Iris pigment epithelial cell (primary cell): ENCODE measurements at regions not wholly inside any gene's neighbourhood (a gene's known extent, or its start where the extent isn't known, plus 50 kb on each side); places are given as distances from the start of the nearest gene placed in this dataset.
A peak's percentile ranks its signal among the peaks of the same experiment; 100 is the strongest.
"Not testable (repeated sequence)": the region's sequence is repeated elsewhere in the genome, so short reads cannot be mapped to it uniquely, and the experiment has no call there.

Experiments
- DNase-seq: peaks from one replicate; pipeline ENCODE4 v3.0.0-alpha.2; 2011; ENCODE audit warnings: low read depth

DNA sequence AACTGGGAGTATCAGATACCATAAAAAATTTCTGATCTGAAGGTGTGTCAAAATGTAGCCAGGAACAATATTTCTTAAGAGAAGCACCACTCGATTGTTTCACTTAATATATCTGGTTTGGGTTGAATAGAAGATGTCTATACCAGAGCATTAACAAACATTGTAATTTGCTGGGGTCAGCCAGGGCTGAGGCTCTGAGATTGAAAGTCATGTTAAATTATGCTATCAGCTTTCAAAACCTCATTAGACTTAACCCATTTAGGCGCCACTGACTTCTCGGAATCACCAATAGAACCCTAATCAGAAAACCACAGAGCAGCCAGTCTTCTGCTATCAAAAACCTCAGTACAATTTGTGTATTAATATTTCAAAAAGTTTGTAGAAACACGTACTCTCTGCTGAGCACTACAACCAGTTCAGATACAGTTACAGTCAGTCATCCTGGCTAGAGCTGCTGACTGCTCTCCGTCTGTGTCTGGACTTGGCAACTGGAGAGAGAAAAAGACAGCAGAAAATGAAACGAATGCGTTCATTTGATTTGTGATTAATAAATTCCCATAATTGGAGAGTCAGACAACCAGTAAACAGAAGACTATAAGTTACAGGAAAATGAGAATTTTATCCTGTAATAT, 848.6 kb upstream of the PABPC4L start:
- DNase-seq: peak; percentile 1

DNA sequence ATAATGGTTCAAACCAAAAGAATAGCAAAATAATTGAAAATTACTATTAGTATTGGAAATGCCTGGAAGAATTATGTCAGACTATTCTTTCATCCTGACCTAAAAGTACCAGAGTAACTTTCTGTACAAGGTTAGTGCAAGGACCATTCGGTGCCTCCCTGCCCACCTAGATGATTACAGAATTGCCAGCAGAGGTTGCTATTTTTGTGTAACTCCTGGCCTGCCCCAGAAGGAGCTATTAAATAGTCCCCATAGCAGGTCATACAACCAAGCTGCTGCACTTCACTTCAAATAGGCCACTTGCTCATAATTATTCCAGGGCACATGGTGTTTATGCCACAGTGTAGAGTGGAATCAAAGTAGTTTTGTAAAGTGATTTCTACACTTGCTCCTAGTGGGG, 831.1 kb upstream of the PABPC4L start:
- DNase-seq: no peak

DNA sequence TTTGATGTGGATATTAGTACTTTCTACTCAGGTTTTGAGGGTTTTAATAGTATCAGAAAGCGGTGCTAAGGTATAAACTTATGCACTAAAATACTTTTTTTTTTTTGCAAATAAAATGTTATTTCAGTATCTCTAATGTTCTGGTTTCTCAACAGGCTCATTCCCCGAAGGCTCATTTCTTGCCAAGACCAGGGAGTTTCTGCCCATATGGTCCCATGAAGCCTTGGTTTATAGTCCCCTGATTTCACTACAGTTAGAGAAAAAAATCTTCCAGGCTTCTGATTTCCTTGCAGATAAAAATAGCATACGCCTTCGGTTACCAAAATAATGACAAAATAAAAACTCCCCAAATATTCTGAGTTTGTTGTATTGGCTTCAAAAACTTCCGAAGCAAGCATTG, 814.2 kb upstream of the PABPC4L start:
- DNase-seq: no peak

DNA sequence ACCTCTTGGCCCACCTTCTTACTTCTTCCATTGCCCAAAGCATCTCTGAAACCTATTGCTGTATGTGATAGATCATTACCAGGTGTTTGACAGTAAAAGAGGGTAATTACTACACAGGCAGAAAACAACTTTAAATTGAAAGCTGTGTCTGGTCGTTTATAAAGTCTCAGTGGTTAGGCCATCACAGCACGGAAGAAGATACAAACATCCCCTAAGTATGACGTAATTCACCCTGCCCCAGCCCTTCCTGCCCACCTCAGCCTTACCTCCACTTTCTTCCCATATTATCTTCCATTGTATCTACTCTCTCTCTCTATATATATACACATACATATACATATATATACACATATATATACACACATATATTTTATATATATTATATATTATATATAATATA, 805.8 kb upstream of the PABPC4L start:
- DNase-seq: no peak

DNA sequence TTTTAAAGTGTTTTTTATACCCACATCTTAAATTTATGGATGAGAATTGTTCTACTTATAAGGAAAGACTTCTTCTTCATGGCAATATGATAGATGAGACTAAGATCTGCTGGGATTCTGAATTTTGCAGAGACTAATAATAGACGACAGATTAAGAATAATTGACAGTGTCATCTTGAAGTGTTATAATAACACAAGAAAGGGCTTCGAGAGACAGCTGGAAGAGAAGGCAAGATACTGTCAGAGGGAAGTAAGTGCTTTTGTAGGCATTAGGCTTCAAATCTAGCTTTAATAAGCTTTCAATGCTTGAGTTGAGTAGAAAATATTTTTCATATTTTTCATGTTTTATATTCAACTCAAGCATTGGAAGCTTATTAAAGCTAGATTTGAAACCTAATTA, 797.6 kb upstream of the PABPC4L start:
- no peak for DNase-seq

DNA sequence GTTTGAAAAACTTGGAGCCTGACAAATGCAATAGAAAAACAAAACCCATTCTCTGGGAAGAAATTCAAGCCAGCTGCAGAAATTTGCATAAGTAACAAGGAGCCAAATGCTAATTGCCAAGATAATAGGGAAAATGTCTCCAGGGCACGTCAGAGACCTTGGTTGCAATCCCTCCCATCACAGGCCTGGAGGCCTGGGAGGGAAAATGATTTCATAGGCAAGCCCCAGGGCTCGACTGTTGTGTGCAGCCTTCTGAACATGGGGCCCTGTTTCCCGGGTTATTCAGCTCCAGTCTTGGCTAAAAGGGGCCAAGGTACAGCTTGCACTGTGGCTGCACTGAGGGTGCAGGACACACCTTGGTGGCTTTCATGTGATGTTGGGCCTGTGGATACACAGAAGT, 760.4 kb upstream of the PABPC4L start:
- no peak for DNase-seq

DNA sequence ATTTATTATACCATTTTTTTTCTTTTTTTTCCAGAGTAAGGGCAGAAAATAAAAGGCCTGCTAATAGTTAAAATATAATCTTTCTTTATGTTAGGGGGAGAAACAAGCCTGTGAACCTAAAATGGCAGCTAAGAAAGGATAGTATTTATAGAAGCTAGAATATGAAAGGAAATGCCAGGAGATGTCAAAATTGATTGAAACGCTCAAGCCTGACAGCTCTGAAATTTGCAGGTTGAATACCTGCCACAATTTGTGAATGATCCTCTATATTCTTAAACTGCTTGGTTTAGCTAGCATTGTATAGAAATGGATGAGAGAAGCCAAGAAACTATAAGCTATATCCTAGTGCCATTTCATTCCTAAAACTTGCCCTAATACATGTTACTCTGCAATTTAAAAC, 757.3 kb upstream of the PABPC4L start:
- no peak for DNase-seq

DNA sequence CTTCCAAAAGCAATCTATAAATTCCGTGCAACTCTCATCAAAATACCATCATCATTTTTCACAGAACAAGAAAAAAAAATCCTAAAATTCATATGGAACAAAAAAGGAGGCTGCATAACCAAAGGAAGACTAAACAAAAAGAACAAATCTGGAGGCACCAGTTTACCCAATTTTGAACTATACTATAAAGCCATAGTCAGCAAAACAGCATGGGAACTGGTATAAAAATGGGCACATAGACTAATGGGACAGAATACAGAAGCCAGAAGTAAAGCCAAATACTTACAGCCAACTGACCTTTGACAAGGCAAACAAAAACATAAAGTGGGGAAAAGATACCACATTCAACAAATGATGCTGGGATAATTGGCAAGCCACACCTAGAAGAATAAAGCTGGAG, 753.5 kb upstream of the PABPC4L start:
- DNase-seq: no peak

DNA sequence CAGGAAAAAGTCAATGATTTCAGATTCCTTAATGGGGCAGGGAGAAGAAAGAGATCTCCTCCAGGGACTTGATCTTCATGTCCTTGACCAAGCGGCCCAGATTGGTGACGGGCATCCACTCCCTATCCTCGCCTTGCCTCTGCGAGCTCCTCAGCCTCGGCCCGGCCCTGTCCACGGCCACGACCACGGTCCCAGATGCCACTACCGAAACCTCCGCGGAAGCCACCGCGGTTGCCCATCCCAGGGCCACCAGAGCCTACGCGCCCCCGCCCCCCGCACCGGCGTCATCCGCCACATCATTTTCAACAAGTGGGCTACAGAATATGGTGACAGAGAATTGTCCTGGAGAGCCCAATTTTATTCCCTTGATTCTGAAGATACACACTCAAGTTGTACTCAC, 751.2 kb upstream of the PABPC4L start:
- no peak for DNase-seq

DNA sequence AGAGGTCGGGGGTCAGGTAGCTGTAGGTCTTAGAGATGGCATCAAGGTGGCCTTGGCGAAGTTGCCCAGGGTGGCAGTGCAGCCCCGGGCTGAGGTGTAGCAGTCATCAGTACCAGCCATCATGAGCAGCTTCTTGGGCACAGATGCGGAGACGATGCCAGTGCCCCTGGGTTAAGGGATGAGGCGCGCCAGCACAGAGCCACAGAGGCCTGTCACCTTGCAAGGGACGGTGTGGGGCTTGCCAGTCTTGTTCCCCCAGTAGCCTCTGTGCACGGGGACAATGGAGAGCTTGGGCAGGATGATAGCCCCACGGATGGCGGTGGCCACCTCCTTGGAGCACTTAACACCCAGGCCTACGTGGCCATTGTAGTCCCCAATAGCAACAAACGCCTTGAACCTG, 750.7 kb upstream of the PABPC4L start:
- DNase-seq: no peak

DNA sequence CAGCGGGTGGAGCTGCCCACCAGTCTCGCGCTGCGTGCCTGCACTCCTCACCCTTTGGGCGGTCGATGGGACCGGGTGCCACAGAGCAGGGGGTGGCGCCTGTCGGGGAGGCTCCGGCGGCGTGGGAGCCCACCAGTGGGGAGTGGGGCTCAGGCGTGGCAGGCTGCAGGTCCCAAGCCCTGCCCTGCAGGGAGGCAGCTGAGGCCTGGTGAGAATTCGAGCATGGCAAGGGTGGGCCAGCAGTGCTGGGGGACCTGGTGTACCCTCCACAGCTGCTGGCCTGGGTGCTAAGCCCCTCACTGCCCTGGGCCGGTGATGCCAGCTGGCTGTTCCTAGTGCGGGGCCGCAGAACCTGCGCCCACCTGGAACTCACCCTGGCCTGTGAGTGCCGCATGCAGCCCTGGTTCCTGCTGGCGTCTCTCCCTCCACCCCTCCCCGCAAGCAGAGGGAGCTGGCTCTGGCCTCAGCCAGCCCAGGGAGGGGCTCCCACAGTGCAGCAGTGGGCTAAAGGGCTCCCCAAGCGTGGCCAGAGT, 746.6 kb upstream of the PABPC4L start:
- no peak for DNase-seq

DNA sequence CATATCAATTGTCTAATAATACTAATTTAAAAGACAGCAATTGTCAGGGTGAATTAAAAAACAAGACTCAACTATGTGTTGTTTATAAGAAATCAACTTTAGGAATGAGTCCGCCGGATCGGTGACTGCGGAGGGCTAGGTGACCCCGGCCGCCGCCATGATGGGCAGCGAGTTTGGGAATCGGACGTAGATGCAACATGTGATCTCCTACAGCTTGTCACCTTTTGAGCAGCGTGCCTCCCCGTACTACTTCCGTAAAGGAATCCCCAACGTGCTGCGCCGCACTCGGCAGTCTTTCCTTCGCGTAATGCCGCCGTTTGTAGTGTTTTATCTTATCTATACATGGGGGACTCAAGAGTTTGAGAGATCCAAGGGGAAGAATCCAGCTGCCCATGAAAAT, 742.5 kb upstream of the PABPC4L start:
- DNase-seq: no peak

DNA sequence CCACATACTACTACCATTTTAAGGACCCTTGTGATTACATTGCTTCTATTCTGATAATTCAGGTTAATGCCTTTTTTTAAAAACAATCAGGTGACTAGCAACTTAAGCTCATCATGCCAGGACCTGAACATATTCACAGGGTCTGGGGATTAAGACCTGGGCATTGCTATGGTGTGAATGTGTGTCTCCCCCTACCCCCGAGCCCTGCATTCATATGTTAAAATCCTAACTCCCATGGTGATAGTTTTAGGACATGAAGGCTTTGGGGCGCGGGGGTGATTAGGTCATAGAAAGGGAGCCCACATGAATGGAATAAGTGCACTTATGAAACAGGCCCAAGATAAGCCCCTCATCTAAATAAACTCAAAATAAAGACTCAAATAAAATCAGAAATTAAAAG, 734.4 kb upstream of the PABPC4L start:
- DNase-seq: no peak

DNA sequence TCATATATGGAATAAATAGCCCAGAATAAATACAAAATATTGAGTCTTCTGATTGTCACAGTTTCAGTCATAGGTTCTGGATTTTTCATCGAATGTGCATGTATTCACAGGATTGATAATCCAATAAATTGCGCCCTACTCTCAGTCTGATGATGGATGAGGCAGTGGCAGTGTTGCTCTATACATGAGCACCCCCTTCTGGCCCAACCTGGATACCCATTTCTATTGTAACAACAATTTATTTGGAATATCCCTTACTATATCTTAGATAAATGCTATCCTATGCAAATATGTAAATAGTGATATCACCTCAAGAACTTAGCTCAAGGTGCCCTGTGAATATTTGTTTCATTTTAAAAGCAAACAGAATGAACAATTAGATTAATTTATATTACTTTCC, 733.7 kb upstream of the PABPC4L start:
- DNase-seq: peak; percentile 1

DNA sequence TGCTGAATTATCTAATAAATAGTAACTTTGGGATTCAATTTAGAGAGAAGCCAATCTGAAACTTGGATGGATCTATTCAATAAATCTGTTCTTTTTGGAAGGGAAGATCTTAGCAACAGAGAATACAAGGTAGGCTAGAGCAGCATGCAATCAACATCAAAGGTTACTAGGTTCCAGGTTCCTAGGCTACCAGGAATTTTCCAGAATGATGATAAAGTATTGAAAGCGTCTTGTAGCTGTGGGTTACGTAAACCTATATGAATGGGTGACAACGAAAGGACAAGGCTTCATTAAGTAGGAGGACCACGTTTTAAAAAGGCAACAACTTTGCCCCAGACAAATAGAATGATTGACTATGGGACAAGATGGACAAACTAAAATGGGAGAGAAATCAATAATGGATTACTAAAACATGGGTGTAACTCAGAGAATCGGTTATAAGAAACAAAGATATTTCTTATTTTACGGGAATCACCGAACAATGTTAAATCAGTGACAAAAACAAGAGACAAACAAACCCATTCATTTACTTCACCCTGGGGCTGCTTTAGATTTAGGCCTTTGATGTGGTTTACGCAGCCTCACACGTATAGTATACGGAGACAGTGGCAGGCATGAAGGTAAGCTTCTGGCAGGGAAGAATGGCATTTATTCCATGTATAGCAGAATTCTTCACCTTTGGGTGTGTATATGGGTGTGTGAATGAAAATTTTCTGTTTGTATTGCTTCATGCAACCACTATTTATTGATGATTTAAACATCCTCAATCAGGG, 732.6 kb upstream of the PABPC4L start:
- DNase-seq: no peak

DNA sequence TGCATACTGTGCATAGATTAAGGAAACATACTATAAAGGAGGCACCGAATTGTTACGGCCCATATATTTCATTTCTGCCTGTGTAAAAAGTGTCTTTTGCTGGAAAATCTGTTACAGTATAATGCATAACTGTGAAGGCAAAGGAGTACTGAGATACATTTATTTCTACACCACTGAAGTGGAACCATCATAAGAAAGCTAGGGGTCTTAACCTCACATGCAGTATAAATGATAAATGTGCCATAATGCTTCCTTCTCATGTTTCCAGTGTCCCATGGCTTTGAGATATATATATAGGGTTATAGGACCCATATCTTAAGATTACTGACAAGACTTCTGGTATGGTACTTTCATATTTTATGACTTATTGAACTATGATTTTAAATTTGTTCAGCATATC, 713.8 kb upstream of the PABPC4L start:
- no peak for DNase-seq

DNA sequence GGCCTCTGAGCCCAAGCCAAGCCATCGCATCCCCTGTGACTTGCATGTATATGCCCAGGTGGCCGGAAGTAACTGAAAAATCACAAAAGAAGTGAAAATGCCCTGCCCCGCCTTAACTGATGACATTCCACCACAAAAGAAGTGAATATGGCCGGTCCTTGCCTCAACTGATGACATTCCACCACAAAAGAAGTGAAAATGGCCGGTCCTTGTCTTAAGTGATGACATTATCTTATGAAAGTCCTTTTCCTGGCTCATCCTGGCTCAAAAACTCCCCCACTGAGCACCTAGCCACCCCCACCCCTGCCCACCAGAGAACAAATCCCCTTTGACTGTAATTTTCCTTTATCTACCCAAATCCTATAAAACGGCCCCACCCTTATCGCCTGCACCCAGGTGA, 712.7 kb upstream of the PABPC4L start:
- DNase-seq: not testable (repeated sequence)

DNA sequence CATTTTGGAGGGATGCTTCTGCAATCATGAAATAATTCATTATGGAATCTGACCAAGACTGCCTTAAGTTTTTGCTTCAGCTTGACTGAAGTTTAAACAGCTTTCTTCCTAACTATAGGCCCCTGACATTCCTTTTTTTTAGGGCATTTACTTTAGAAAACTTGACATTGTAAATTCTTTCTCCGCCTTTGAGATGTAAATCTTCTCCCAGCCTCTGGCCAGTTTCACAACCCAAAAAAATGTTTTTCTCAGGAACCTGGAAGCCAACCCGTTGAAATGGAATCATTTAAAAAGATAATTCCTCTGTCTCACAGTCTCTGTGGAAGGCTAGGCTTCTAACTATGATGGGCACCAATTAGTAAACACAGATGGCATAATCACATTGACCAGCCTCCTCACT, 710.4 kb upstream of the PABPC4L start:
- no peak for DNase-seq

DNA sequence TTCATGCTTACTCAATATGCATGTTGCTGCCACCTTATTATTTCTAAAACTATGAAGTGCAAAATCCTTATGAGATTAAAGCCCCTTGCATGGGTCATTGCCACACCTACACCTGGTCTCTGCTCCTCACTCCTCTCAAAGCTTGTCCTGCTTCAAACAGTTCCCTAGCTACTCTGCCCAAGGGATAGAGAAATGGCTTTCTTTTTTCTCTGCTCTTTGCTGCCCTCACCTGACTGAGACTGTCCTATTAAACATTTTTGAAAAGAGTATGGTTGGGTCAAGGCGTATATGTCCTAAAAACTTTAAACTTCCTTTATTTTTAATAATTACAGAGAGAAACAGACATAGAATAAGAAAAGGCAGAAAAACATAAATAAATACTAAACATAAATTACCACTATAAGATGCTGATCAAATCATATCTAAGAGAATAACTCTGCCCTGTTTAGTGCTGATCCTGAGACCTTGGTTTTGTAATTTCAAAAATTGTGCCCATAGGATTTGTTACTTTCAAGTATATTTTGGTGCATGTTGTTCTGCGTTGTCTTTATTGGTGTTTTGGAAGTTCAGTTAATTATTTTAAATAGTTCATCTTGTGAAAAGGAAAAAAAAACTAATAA, 704.9 kb upstream of the PABPC4L start:
- peak; percentile 3 for DNase-seq

DNA sequence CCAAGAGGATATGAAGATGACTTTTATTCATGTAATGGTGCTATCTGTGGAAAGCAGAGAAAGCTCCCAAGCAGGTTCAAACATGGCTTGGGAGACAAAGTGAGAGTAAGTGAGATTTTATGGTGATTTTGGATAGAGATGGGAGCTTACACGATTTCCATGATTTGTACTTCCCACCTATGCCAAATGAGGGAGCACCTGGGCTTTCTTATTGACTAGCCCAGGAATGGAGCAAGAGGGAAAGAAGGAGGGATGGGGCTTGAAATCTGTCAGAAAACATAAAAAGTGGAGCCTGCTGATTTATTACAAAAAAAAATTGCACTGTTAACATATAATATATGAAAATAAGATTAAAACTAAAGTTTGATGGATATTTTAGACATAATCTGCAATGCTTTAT, 703.5 kb upstream of the PABPC4L start:
- no peak for DNase-seq

DNA sequence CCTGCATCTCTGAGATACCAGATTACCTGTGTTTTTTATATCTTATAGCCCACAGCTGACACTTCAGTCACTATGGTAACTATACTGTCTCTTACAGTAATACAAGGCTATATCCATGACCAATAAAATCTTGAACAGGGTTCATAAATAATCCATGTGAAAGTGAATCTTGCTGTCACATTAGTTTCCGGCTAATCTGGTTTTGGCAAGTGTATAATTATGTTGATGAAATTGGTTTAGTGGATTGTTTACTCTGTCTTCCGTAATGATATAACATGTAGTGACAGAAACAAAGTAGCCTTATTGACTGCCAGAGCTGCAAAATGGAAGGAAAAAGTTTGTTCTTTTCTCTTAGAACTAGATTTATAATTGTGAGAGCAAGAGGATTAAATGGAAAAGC, 686.6 kb upstream of the PABPC4L start:
- DNase-seq: no peak

DNA sequence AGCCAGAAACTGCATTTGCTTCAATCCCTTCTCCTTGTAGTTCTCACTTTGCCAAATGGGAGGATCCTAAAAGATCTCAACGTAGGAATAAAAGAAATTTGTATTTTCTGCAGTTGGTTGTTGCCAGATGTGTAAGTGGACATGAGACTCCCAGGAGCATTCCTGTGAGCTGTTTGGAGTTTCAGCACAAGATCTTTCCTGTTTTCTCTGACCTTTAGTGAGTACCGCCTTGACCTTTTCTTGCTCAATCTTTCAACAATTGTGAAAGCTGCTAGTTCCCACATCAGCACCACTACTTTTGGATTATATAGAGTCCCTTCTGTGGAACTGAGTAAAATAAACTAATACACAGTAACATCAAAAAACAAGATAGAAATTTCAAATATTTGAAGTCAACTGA, 683.8 kb upstream of the PABPC4L start:
- DNase-seq: no peak

DNA sequence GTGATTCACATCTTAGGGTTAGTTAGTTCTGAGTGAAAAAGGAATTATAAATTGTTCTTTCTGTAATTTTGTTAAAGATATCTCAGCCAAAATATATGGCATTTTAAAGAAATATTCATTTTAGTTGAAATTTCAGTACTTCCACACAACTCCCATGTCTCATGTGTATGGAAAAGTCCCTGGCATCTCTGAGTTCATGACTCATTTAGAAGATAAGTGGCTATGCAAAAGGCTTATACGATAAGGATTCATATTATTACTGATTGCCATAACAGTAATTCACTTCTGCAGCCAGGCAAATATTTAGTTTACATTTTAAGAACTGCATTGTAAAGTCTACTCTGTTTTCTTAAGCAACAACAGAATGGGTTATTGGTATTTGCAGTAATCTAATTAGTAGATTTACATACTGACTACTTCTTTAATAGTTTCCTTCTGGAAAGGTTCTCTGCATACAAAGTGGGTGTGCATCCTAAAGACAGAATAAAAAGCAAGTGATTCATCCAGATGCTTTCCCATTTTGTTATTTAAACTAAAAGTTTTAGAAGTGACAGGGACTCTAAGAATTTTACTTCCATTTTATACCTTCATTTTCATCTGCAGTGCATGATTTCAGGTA, 682.4 kb upstream of the PABPC4L start:
- DNase-seq: peak; percentile 3
